ENCODE measurements at regions not wholly inside any gene's neighbourhood (a gene's known extent, or its start where the extent isn't known, plus 50 kb on each side); places are given as distances from the start of the nearest gene placed in this dataset.

DNA sequence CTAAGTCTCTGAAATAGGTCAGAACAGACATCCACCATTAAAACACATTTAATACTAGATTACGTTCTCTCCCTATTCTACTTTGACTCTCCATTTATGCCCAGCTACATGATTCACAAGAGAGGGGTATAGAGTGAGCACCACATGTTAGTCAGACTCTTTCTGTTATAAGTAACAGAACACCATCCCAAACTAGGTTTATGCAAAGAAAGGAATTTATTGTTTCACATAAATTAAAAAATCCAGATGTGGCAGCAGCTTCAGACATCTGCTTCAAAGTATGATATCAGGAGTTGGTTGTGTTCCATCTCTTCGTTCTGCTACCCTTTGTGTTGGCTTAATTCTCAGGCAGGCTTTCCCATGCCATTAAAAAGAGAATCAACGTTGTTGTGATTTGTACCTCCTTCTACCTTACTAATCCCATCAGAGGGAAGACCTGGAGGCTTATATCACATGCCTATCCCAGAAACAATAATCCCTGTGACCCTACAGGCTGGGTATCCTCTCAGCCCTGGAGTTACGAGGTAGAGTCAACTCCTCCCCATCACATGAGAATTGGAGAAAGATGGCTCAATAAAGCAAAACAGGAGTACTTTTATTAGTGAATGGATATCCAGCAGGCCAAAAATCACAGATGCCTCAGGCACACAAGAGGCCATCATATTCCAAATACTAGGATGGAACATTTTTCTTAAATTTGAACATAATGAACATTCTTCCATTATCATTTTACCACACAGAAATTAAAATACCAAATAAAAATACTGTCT is 163.2 kb downstream of the SLC7A11 start:
- DNase-seq (ENCODE audit: low read depth): no peak

DNA sequence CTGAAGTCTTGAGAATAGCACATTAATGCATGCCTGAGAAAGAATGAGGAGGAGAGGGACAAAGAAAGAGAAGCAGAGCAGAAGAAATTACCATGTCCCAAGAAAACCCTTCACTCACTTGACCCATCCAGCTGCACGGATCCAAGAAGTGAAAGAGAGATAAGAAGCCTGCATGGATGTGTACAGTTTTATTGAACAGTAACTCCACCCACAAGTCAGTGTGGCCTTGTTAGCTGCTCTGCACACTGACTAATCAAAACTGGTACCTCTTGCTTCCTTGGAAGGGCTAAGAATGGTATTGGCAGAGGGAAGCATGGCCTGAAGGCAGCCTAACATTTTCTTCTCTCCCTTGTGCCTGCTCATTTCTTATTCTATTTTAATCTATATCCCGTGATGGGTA is 163.9 kb downstream of the SLC7A11 start:
- no peak for DNase-seq (ENCODE audit: low read depth)

DNA sequence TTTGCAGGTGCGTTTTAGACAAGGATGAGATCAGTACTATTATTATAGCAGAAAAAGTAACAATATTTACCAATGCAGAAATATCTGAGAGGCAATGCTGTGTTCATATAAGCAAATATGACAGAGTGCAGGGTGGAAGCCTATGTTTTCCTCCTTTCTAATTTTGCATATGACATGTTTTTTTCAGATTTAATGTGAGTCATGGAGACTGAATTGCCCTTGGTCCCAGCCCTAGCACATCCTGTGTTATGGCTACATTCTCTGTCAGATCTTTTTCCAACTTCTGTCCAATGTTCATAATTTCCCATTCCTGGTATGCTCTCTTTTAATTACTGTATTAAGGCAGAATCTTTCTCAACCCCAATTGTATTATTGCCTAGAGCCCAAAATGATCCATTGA is 165.6 kb downstream of the SLC7A11 start:
- DNase-seq (ENCODE audit: low read depth): no peak

DNA sequence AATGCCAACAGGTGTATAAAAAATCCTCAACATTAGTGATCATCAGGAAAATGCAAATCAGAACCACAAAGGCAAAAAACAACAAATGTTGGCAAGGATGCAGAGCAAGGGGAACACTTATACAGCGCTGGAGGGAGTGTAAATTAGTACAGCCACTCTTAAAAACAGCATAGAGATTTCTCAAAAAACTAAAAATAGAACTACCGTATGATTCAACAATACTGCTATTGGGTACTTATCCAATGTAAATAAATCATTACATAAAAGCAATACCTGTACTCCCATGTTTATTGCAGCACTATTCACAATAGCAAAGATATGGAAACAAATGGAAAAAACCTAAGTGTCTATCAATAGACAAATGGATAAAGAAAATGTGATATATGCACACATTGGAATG is 171.3 kb downstream of the SLC7A11 start:
- no peak for DNase-seq (ENCODE audit: low read depth)

DNA sequence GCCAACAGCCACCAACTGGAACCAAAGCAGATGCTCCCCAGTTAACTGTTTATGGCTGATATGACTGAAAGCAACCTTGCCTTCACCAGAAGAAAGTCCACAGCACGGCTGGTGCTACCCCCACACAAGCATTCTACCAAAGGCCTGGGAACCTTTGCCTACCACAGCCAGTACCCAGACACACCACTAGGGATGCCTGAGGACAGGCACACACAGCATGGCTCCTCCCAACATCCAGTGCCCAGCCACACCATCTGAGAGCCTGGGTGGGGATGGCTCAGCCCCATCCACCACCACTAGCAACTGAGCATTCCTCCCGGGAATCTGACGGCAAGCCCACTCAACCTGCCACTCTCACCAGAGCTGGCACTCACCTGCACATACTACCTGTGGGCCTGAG is 178.6 kb downstream of the SLC7A11 start:
- no peak for DNase-seq (ENCODE audit: low read depth)

DNA sequence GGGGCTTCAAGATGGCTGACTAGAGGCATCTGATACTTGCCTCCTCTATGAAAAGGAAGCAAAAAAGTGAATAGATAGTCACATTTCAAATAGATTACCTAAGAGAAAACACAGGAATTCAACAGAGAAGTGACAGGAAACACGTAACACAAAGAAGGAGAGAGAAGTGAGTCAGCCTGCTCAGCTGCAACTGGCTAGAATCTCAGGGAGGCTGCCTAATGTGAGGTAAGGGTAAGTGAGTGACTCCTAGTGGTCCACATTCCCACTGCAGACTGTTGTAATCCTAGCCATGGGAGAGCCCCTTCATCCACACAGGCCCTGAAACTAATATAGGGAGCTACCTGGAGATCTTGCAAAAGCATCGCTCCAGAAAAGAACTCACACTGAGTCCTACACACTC is 179.2 kb downstream of the SLC7A11 start:
- DNase-seq (ENCODE audit: low read depth): no peak

DNA sequence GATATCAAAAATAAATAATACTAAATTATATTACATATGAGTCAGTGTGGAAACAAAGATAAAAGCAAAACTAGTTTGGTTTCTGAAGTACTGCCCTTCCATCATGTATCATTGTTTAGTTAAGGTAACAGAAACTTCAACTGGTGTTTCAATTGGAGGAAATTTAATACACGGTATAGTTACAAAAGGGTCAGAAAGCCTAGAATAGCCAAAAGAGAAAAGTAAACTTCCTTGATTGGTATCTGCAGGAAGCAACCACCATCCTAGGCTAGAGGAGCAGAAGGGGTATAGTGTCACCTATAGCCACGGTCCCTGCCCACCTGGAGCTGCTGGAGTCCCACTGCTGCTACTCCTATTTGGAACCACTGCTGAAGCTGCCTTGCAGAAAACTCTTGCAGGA is 185.6 kb downstream of the SLC7A11 start:
- DNase-seq (ENCODE audit: low read depth): no peak

DNA sequence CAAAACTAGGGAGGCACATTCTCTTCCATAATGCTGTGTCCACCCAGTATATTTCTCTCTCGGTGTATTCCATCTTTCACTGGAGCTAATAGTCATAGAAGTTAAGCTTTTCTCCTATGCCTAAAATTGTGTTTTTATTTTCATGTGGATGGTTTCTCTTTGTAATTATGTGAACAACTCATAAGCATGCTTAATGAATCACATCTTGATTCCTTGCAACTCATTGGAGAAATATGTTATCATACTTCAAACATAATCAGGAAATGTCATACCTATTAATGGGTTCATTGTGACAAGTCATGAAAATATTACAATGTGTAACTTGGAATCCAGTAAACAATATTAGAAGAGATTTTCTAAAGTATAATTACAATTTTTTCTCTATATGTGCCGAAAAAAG is 186.3 kb downstream of the SLC7A11 start:
- DNase-seq (ENCODE audit: low read depth): no peak

DNA sequence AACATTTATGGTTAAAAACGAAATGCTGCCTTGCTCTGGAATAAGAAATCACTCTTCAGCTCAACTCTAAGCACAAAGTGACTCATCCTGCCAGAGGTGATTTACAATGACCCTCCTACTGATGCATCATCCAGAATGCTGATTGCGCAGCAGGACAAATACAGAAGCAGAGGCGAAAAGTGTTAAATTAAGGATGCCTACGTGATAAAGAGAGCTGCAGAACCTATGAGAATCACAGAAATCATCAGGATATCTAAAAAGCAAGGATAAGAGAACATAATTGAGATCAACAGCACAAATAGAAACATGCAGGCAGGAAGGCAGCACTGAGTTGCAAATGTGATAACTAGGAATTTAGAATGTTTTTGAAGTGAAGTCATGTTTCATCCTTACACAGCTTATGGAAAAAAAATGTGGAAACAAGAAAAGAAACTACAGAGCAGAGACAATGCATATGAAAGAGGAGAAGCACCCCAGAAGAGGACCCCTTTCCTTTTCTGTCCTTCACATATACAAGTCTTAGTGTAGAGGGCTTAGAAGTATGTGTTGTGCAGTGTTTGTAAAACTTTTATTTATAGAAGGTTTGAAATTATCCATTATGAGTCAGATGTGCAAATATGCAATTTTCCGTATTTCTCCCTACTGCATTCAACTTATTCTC is 188.4 kb downstream of the SLC7A11 start:
- DNase-seq (ENCODE audit: low read depth): peak; percentile 76

DNA sequence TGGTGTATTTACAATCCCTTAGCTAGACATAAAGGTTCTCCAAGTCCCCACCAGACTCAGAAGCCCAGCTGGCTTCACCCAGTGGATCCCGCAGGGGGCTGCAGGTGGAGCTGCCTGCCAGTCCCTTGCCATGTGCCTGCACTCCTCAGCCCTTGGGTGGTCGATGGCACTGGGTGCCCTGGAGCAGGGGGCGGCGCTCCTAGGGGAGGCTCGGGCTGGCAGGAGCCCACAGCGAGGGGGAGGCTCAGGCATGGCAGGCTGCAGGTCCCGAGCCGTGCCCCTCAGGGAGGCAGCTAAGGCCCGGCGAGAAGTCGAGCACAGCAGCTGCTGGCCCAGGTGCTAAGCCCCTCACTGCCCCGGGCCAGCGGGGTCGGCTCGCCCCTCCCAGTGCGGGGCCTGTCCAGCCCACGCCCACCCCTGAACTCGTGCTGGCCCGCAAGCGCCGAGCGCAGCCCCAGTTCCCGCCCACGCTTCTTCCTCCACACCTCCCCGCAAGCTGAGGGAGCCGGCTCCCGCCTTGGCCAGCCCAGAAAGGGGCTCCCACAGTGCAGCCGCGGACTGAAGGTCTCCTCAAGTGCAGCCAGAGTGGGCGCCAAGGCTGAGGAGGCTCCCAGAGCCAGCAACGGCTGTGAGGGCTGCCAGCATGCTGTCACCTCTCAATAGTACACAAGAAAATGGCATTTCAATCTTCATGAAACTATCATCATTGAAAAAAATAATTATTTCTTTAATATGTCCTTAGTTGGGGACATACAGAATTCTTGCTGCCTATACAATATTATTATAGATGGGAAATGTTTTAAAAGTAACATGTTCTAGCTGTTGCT is 189.1 kb downstream of the SLC7A11 start:
- no peak for DNase-seq (ENCODE audit: low read depth)

DNA sequence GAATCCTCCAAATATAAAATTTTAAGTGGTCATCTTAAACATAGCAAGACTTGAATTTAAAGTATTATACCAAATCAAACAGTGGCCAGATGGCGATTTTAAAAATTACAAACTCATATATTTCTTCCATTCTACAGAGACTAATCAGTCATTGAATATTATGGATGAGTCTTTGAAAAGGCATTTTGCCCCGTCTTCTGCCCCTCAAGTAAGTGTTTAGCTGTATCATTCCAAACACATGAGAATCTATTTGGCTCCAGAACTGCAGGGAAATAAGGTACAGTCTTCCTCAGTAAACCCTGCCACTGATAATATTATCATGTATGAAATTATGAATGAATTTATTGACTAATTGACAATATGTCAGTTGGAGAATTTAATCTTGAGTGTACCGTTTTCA is 191.0 kb downstream of the SLC7A11 start:
- DNase-seq (ENCODE audit: low read depth): no peak

DNA sequence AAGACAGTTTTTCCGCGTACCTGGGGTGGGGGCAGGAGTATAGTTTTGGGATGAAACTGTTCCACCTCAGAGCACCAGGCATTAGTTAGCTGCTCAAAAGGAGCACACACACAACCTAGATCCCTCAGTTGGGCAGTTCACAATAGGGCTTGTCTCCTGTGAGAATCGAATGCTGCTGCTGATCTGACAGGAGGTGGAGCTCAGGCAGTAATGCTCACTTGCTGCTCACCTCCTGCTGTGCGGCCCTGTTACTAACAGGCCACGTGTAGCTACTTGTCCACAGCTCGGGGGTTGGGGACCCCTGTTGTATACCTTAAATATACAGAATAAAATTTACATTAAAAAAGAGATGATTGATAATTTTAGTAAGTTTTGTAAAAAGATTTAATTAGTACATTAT is 191.5 kb downstream of the SLC7A11 start:
- no peak for DNase-seq (ENCODE audit: low read depth)

DNA sequence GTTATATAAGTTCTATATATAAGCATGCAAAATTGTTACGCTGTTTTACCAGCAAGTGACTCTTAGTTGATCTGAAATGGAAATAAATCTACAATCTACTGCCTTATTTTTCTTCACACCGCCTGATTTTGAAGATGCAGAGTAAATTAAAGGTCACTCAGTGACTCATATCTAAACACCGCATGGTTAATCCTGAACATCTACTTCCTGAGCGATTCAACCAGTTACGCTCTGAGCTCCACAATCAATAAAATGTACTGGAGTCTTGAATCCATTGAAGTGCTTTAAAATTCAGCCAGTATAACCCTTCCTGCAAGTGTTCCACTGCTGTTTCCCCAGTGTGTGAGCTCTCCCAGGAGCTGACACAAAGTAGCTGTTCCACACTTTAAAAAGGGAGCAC is 192.8 kb downstream of the SLC7A11 start:
- DNase-seq (ENCODE audit: low read depth): no peak

DNA sequence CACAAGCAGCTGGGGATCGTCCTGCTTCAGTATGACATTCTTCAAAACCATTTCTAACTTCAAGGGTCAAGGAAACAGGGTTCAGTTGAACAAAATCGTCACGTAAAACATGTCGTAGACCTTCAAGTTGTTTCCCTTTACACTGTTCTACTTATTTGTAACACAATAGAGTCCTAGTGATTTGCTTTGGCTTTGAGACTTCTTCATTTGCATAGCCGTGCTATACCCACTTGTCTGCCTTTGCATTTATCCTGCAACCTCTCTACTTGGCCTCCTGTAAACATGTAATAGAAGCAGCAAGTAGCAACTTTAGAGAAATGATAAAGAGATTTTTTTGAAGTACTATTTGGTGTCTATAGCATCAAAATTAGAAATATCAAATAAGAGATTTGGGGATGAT is 194.9 kb downstream of the SLC7A11 start:
- no peak for DNase-seq (ENCODE audit: low read depth)

DNA sequence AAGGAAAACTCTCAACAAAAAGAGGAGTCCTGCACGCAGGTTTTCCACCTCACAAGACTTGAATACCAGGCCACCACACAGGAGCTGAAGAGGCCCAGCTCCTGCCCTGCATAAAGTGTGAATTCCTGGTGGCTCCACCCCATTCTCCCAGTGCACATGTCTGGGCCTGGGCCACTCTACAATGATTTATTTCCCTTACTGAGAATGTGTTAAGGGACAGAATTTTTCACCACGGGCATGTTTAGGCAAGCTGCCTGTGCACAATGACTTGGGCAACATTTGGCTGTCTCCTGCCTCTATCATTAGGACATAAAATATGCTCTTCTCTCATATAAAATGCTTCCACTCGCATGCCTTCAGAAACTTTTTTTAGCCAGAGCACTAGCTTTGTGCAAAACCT is 197.1 kb downstream of the SLC7A11 start:
- no peak for DNase-seq (ENCODE audit: low read depth)

DNA sequence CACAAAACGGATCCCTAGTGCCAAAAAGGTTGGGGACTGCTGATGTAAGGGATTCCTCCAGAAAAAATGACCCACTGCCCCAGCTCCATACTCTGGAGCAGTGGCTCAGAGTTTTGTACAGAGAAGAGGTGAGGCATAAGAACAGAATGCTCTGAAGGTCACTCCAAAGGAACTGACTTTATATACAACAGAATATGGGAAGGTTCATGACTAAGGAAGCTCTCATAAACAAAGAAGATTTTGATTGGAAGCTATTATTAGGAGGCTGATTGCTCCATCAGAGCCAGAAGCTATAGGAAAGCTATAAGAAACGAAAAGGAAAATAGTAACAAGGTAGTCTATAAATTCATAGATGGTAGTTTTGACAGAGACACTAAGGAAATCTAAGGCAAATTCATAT is 203.1 kb downstream of the SLC7A11 start:
- no peak for DNase-seq (ENCODE audit: low read depth)

DNA sequence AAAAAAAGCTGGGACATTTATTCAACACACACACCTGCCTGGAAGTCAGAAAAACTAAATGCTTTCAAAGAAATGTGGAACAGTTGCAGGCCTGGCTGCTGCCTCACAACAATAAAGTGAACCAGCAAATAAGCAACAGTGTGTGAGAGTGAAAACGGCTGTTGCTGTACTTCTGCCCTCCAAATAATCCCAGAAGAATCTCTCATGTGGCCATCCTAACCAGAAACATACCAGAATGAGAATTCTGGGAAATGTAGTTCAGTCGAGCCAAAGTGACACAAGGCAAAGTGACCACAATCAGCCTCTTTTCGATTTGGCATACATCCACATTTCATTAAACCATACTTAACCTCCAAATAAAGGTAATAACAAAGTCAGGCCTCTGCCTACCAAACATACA is 204.5 kb downstream of the SLC7A11 start:
- DNase-seq (ENCODE audit: low read depth): peak; percentile 61

DNA sequence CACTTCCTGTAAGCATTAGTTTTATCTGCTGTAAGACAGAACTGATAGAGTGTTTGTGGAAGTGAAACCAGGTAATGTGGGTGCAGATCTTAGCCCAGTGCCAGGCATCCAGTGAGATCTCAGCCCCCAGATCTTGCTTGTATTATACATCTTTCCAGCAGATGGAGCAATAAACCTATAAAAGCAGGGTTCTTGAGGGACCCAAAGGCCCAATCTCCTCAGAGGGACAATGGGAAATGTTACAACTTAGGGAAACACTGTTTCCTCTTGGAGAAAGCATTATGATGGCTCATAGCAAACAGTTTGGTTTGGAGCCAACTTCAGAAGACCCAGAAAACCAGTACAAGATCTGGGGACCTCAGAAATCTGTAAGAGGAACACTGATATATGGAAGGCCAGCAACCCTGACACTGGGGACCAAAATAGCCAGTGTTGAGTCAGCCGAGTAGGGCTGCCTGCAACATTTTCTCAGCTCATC is 206.3 kb downstream of the SLC7A11 start:
- no peak for DNase-seq (ENCODE audit: low read depth)

DNA sequence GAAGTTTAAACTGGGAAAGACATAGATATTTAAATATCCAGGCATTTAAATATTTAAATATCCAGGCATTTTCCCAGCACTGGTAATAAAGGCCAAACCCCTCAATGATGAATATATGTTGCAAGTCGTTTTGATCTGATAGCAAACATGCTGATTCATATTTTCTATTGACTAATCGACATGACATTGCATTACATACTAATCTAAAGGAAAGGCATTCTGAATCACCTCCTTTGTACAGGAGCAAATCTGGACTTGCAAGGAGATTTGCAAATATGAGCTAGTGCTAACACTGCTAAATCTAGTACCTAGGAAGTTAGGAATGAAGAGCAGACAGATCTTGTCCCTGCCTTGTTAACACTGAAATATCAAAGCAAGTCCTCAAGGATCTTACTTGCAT is 207.3 kb downstream of the SLC7A11 start:
- DNase-seq (ENCODE audit: low read depth): no peak

DNA sequence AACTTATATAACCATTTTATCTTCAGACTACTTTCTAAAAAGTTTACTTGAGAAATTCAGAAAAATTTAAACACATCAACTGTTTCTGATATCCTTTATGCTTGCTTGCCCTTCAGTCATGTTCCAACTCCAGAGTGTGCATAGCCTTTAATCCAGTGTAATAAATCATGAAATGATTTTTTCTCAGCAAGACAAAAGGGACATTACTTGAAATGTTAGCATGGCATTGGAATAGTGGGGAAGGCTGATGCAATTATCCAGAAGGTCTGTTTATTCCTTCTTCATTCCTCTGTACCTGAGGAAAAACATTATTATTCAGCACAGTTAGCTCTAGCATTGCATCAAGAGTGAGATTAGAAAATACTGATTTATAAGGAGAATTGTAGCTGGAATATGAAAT is 209.9 kb downstream of the SLC7A11 start:
- no peak for DNase-seq (ENCODE audit: low read depth)

DNA sequence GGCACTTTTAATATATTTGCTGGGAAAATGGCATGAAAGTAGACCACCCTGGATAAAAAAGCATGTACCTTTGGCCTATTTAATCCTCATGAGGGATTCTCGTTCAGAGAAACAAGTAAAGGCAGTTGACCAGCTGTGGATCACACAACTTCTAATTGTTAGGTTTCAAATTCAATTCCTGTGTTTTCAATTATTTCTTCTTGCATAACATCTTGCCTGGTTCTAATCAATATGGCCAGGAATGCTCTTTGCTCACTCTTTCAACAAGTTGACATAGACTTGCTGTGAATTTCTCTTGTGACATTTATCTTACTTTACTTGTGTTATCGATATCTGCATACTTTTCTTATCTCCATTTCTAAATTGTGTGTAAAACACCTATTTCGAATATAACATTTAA is 211.8 kb downstream of the SLC7A11 start:
- no peak for DNase-seq (ENCODE audit: low read depth)

DNA sequence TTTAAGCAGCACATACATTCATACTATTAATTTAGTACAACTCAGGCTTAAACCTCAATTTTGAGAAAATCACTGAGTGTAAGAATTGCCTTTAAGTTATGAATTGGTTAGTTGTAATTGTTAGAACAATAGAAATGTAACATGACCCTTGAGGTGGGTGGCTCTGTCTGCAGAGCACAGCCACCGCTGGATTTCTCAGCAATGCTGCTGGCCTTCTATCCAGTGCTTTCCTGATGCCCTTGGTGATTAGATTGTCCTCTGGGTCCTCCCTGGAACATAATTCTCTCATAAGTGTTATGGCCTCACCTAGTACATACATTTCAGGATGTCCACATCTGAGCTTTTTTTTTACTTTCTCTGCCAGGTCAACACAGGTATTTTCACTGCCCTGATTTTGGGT is 213.2 kb downstream of the SLC7A11 start:
- DNase-seq (ENCODE audit: low read depth): no peak

Data from GM04503 (cell line).